ENCODE measurements at regions not wholly inside any gene's neighbourhood (a gene's known extent, or its start where the extent isn't known, plus 50 kb on each side); places are given as distances from the start of the nearest gene placed in this dataset.

GRCh38 chr15:68503213-68503612 is 71.2 kb upstream of the ITGA11 start:
- TF ChIP-seq CTCF (optimal IDR thresholded peaks at IDR 0.05 in 1 of 3, IDR thresholded peaks at IDR 0.05 in 1 of 3, conservative IDR thresholded peaks at IDR 0.05 in 1 of 3; ENCODE audit: extremely low read depth in 1 of 3, insufficient read depth in 2 of 3, low read length in 3 of 3): no peak
- TF ChIP-seq EZH2 (IDR thresholded peaks at IDR 0.05; ENCODE audit: low read length): no peak
